NCI-H187 (cell line): ENCODE measurements at regions not wholly inside any gene's neighbourhood (a gene's known extent, or its start where the extent isn't known, plus 50 kb on each side); places are given as distances from the start of the nearest gene placed in this dataset.
"Not testable (repeated sequence)": the region's sequence is repeated elsewhere in the genome, so short reads cannot be mapped to it uniquely, and the experiment has no call there.

Source experiments
- DNase-seq, 2 experiments: peaks; one replicate each; lab custom pipeline; 2025; lab: John Stamatoyannopoulos, UW

DNA sequence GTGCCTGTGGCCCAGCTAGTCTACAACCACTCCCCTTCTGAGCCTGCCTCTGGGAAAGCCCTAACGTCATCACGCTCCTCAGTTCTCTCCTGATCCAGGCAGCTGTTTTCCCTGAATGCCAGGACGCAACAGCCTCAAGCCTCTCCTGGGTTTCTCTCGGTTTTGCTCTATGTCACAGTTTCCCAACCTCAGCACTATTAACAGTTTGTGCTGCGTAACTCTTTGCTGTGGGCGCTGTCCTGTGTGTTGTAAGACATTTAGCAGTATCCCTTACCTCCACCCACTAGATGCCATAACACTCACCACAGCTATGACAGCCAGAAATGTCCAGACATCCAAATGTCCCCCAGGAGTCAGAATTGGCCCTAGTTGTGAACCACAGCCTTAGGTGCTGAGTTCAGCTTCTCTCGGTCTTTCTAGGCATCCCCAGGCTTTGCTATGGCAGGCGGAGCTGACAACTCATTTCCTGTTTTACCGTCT is 226.3 kb upstream of the NPVF start:
- no peak for DNase-seq

DNA sequence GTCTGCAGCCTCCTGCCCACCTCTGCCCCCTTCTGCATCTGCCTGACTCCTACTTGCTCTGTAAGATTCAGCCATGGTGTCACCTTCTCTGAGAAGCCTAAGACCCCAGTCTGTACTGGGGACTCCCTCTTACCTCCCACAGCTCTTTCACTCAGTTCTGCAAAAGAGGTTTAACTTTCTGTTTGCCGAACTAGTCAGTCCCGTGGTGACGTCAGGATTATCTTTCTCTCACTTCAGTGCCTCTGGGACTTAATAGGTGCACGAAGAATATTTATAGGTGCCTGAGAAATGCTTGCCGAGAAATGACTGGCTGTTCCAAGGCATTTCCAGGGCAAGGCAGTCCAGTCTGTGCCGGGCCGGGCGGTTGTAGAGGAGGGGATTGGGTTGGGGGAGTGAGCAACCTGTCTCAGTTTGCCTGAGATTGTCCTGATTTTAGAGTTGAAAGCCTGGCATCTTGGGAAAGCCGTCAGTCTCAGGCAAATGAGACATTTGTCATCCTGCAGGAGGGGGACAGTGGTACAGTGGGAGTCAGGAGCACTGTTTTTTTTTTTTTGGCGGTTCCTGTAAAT is 227.5 kb upstream of the NPVF start:
- DNase-seq, result no peak

GRCh38 chr7:25456467-25457171 is 228.3 kb upstream of the NPVF start:
- DNase-seq, result no peak

DNA sequence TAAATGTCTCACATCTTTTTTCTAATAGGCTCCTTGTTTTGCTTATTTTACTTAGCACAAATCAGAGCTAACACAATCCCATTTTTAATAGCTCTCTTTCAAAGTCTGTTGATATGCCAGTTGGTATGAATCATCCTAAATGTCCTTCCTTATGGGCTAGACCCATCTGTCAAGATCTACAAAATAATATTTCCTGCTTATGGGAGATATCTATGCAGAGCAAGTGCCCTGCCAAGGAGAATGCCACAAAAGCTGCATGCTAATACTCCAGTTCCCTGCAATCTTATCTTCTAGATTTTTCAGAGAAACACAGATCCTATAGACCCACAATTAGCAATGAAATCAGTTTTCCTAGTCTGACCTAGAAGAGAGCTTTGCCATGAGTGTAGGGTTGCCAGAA is 230.8 kb upstream of the NPVF start:
- DNase-seq, result no peak

DNA sequence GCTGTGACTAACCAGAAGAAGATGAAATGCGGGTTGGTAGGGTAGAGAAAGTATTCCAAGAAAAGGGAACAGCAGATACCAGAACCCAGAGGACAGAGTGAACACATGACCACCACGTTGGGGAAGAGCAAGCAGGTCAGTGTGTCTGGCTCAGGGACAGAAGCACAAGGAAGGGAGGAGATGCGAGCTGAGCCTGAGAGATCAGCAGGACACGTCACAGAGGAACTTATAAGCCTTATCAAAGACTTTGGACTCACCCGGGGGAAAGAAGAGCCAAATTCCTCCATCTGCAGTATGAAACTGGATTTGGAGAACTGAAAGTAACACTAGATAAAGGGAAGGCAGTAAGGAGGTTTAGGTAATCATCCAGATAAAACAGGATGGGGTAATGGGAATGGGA is 232.1 kb upstream of the NPVF start:
- no peak for DNase-seq

- DNase-seq, result no peak
Measured at GRCh38 chr7:25469669-25470068, 241.4 kb upstream of the NPVF start.

DNA sequence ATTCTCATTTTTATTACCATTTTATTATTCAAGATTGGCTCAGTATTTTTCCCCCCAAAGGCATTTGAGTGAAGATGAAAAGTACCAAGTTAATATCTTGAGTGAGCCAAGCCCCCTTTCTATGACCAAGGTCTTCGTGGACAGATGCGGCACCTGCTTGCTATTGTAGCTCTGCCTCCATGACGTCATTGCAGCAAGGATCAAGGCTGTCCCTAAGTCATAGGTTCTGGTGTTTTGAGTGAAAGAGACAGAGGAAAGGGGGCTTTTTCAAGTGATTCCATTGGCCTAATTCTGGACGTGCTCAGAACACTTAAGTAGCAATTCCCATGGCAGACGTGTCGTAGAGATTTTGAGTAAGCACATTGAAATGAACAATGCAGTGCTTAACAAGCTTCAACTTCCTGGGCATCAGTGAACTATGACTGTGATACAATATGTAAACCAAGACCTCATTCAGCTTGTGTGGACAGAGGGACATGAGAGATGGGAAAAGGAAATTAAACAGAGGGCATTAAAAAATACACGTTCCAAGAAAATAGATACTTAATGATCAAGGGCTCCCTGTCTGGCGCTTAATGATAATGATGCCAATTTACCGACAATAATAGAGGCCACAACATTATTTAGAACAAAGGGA is 248.7 kb upstream of the NPVF start:
- no peak for DNase-seq

GRCh38 chr7:25478221-25478620 is 249.9 kb upstream of the NPVF start:
- not testable (repeated sequence) for DNase-seq

DNA sequence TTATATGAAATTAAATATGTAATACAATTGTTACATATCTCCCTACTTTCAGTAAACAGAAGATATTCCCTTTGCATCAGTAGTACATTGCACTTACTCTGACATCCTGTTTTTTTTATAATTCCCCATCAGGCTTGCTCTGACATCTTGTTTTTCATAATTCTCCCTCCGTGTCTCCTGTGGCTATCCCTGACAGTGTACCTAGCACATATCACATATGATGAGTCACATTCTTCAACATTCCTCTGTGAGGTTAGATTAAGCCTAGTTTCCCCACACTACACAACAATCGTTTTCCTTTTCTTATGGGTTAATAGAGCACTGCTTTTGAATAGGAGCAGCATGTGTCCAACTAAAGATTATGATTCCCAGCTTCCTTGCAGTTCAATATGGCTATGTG is 250.6 kb upstream of the NPVF start:
- DNase-seq, result no peak

DNA sequence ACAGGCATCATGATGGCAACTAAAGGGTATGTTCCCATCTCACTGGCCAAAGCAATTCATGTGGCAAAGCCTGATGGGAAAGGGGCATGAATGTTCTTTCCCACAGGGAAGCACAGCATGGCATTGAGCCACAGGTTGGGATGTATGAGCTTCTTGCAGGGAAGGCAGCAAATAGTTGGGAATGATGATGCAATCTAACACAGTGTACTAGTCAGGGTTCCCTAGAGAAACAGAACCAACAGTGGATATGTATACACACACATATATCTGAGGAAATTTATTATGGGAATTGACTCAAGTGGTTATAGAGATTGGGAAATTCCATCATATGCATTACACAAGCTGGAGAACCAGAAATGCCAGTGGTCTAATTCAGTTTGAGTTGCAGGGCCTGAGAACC is 253.6 kb upstream of the NPVF start:
- DNase-seq, result no peak

GRCh38 chr7:25482631-25483030 is 254.3 kb upstream of the NPVF start:
- no peak for DNase-seq

DNA sequence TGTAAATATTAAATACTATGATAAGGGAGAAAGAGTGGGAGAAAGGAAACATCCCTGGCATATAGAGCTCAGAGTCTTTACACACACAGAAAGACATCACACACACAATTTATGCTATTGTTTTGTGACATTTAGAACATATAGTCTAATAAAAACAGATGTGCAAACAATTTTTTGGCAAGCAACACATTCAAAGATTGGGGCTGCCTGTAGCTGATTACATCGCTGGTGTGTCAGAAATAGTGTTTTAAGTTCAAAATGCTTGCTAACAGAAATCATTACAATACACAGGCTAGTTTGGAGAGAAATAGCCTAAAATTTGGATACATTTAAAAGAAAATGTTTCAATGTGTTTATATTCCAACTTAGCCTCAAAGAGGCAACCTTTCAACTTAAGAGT is 256.7 kb upstream of the NPVF start:
- DNase-seq, result no peak

DNA sequence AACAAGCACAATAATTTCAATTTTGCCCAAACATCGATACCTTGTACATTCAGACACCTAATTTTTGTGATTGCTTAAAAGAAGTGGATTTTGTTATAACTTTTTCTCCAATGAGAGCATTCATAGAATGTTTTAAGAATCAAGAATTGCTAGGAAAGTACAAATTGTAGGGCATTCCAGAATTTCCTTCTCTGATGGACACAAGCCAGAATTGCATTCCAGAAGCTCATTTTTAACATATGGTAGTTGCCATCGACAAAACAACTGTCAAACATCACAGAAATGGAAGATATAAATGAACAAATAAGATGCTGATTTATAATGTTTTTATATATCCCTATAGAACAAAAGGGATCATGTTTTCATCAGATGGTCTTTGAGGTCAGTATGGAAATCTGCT is 258.4 kb upstream of the NPVF start:
- DNase-seq, result no peak

DNA sequence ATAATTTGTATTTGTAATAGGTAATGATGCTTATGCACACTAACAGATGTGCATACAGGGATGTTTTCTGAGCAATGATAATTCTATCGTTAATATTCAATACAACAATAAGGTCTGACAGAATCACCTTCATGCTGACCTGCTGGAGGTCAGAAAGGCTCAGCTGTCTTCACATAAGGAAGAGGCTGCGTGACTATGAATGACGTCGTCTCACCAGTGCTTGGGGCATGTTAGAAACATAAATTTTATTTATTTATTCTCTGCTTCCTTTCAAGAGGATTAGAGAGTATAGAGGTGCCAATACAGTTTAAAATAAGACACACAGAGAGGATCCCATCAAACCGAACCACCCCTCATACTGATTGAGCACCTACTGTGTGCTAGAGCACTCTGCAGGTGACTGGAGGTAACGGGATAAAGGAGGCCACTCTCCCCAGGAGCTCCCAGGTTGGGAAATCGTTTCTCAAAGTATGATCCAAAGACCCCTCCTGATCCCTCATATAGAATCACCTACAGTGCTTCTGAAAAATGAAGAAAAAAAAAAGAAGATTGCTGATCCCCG is 265.6 kb upstream of the NPVF start:
- no peak for DNase-seq

DNA sequence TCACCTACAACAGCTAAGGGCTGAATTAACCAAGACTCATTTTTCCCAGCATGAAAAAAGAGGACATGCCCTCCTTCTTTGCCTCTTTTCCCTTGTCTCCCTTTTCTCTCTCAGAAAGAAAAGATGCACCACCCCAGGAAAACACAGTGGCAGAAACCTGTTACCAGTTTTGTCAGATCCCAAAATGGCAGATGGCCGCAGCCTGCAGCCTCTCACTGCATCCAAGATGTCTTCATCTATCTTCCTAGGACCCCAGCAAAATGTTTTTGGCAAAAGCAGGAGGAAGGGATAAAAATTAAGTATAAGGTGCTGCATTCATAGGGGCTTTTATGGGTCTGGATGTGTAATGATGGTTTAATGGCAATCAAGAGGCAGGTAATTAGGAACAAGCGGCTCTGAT is 266.6 kb upstream of the NPVF start:
- DNase-seq, result no peak

- peak; percentile 30 to 40 for DNase-seq
Measured at GRCh38 chr7:25495342-25496250, 267.3 kb upstream of the NPVF start.

- DNase-seq, result no peak
Measured at GRCh38 chr7:25496476-25497368, 268.4 kb upstream of the NPVF start.

GRCh38 chr7:25500393-25500921 is 272.2 kb upstream of the NPVF start:
- DNase-seq, result no peak

DNA sequence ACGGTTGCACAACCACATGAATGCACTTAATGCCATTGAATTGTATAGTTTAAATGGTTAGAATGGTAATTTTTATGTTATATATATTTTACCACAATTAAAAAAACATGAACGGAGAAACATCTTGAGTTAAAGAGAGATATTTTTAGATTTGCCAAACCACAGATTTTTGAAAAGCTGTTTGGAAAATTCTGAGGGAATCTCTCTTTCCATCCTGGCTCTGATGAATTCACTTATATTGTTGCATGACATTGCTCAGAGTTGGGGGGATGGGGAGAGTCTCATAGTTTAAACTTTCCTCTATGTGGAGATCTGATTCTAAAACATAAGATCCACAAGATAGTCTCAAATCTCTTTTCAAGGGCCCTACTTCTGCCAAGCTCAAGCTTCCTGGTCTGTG is 275.0 kb upstream of the NPVF start:
- no peak for DNase-seq

DNA sequence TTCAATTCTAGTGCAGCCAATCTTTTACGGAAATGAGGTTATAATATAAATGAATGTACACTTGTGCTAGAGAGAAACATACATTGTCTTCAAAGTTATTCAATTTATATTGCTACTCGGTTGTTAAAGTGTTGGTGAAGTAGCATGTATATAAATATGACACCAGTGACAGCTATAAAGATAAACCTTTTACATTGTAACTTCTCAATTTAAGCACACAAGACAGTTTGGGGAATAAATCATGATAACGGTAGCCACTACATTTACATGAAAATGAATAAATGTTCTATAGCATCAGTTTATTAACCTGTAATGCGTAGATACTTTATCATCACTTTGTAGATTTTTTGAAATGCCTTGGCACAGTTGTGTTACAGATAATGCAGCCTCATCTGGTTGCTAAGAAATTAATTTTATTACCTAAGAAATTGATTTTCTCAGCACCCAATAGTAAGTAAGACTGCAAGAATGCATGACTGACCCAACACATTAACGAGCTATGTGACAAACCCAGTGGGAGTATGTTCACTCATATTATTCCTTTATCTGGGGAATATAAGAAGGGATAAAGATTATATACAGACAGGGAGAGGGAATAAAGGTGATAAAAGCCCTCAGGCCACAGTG is 283.9 kb upstream of the NPVF start:
- no peak for DNase-seq
